Spleen (tissue), 7 donors: ENCODE measurements at regions not wholly inside any gene's neighbourhood (a gene's known extent, or its start where the extent isn't known, plus 50 kb on each side); places are given as distances from the start of the nearest gene placed in this dataset.

ENCODE experiments used
- POLR2A ChIP-seq, 3 donors: fragments of 450-650 bp; IDR thresholded peaks; one replicate each; pipeline ENCODE4 v1.5.1; 2017; ENCODE audit warnings: antibody characterized with exemption in 3 of 3, mild to moderate bottlenecking in 1 of 3
- POLR2AphosphoS5 ChIP-seq, 3 donors: sonication (generic); formaldehyde crosslinking; IDR thresholded peaks; one replicate each; pipeline ENCODE4 v1.5.1; 2017; ENCODE audit warnings: antibody characterized with exemption in 3 of 3
- TF ChIP-seq, protein P1 (sequence below), 11 experiments: fragments of 200-600 bp in 7 of 11; fragments of 450-650 bp in 4 of 11; sonication (generic) in 4 of 11; IDR thresholded peaks in 8 of 11; conservative IDR thresholded peaks in 3 of 11; 1 replicate in 7 of 11; 2 replicates in 4 of 11; pipeline versions ENCODE4 v1.4.0 to v1.8.0; 2016 to 2021; ENCODE audit warnings: antibody characterized with exemption in 11 of 11, inconsistent platforms in 4 of 11, mild to moderate bottlenecking in 1 of 11
- donor health status: DM: no; HTN: no; CAD: no; lungs with moderate emphysema.
- donor health status: DM: no; HTN: no; CAD: no.
- donor health status: DM: no; HTN: no; CAD: no.

DNA sequence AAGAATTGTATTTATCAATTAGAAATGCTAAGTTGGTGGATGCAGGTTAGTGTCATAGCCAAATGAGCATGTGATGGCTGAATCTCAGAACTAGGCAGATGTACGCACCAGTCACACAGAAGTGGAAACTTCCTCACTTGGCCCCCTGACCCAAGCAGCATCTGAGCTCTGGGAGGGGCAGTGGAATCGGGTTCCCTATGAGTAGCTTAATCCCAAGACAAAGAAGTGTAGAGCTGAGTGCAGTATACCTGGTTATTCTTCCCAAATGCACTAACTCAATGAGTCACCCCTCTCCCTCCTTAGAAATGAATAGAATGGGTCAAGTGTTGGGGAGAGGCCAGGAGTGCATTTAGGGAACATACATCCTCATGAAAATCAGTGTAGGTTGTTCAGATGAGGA, 224.6 kb downstream of the FAT3 start:
- TF ChIP-seq POLR2A (IDR thresholded peaks at IDR 0.05) (no peak), POLR2AphosphoS5 (IDR thresholded peaks at IDR 0.05) (no peak)
- TF ChIP-seq, protein P1, sequence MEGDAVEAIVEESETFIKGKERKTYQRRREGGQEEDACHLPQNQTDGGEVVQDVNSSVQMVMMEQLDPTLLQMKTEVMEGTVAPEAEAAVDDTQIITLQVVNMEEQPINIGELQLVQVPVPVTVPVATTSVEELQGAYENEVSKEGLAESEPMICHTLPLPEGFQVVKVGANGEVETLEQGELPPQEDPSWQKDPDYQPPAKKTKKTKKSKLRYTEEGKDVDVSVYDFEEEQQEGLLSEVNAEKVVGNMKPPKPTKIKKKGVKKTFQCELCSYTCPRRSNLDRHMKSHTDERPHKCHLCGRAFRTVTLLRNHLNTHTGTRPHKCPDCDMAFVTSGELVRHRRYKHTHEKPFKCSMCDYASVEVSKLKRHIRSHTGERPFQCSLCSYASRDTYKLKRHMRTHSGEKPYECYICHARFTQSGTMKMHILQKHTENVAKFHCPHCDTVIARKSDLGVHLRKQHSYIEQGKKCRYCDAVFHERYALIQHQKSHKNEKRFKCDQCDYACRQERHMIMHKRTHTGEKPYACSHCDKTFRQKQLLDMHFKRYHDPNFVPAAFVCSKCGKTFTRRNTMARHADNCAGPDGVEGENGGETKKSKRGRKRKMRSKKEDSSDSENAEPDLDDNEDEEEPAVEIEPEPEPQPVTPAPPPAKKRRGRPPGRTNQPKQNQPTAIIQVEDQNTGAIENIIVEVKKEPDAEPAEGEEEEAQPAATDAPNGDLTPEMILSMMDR (IDR thresholded peaks at IDR 0.05 in 8 of 11, conservative IDR thresholded peaks at IDR 0.05 in 3 of 11) = no peak
